Nephron progenitor cell (in vitro differentiated cells): ENCODE measurements at regions not wholly inside any gene's neighbourhood (a gene's known extent, or its start where the extent isn't known, plus 50 kb on each side); places are given as distances from the start of the nearest gene placed in this dataset.

Source experiments
- DNase-seq: peaks from one replicate; pipeline ENCODE4 v3.0.0; 2021
- H3K27ac Mint-ChIP-seq: 2 replicates; pipeline ENCODE4 v1.8.0; 2021; ENCODE audit warnings: mild to moderate bottlenecking, moderate library complexity, mixed read lengths
- H3K27me3 Mint-ChIP-seq: 2 replicates; pipeline ENCODE4 v1.8.0; 2021; ENCODE audit warnings: mild to moderate bottlenecking, low read depth, mixed read lengths; ENCODE audit not compliant: poor library complexity
- H3K36me3 Mint-ChIP-seq: 2 replicates; pipeline ENCODE4 v1.8.0; 2021; ENCODE audit warnings: low read depth, mixed read lengths
- H3K4me1 Mint-ChIP-seq: 2 replicates; pipeline ENCODE4 v1.8.0; 2021; ENCODE audit warnings: mixed read lengths
- H3K4me3 Mint-ChIP-seq: 2 replicates; pipeline ENCODE4 v1.8.0; 2021; ENCODE audit warnings: mild to moderate bottlenecking, moderate library complexity, mixed read lengths
- H3K9me3 Mint-ChIP-seq: 2 replicates; pipeline ENCODE4 v1.8.0; 2021; ENCODE audit warnings: mild to moderate bottlenecking, moderate library complexity, mixed read lengths
- CTCF ChIP-seq: fragments of 200-600 bp; sonication (generic); IDR thresholded peaks from 2 replicates; pipeline ENCODE4 v1.5.0; 2021; ENCODE audit warnings: antibody characterized with exemption

GRCh38 chr17:72388765-72389473 lies 268.1 kb downstream of the SOX9 start:
- Mint-ChIP-seq H3K4me3 (no peak overlapping the region), H3K27me3 (peaks cover 12% of the 10 kb centered on the region), H3K36me3 (no peaks in the 10 kb centered on the region), H3K9me3 (no peaks in the 10 kb centered on the region), H3K4me1 (peaks cover 61% of the 10 kb centered on the region), H3K27ac (no peak overlapping the region)
- no peak for TF ChIP-seq CTCF
- DNase-seq = no peak

GRCh38 chr17:72390675-72391508 lies 270.1 kb downstream of the SOX9 start:
- no peak overlapping the region for H3K27ac Mint-ChIP-seq
- TF ChIP-seq CTCF = no peak
- no peak overlapping the region for H3K4me3 Mint-ChIP-seq
- no peaks in the 10 kb centered on the region for H3K9me3 Mint-ChIP-seq
- H3K36me3 Mint-ChIP-seq = no peaks in the 10 kb centered on the region
- peaks cover 21% of the 10 kb centered on the region for H3K27me3 Mint-ChIP-seq
- H3K4me1 Mint-ChIP-seq = peaks cover 58% of the 10 kb centered on the region
- DNase-seq = no peak

GRCh38 chr17:72392056-72393010 lies 271.5 kb downstream of the SOX9 start:
- no peak for TF ChIP-seq CTCF
- Mint-ChIP-seq H3K27ac (no peak overlapping the region), H3K27me3 (peaks cover 21% of the 10 kb centered on the region), H3K4me1 (peaks cover 46% of the 10 kb centered on the region), H3K9me3 (no peaks in the 10 kb centered on the region), H3K4me3 (peak overlapping the region; percentile 12), H3K36me3 (no peaks in the 10 kb centered on the region)
- peak; percentile 28 for DNase-seq

GRCh38 chr17:72393553-72393952 lies 272.7 kb downstream of the SOX9 start:
- H3K27ac Mint-ChIP-seq = no peak overlapping the region
- peaks cover 38% of the 10 kb centered on the region for H3K4me1 Mint-ChIP-seq
- no peaks in the 10 kb centered on the region for H3K36me3 Mint-ChIP-seq
- H3K4me3 Mint-ChIP-seq = no peak overlapping the region
- DNase-seq = no peak
- peaks cover 24% of the 10 kb centered on the region for H3K27me3 Mint-ChIP-seq
- TF ChIP-seq CTCF = no peak
- H3K9me3 Mint-ChIP-seq = no peaks in the 10 kb centered on the region

GRCh38 chr17:72394531-72394930 lies 273.7 kb downstream of the SOX9 start:
- no peak overlapping the region for H3K4me3 Mint-ChIP-seq
- no peak overlapping the region for H3K27ac Mint-ChIP-seq
- H3K9me3 Mint-ChIP-seq = no peaks in the 10 kb centered on the region
- no peak for DNase-seq
- peaks cover 27% of the 10 kb centered on the region for H3K27me3 Mint-ChIP-seq
- no peak for TF ChIP-seq CTCF
- H3K4me1 Mint-ChIP-seq = peaks cover 38% of the 10 kb centered on the region
- H3K36me3 Mint-ChIP-seq = no peaks in the 10 kb centered on the region
